B cell (primary cell): ENCODE measurements at regions not wholly inside any gene's neighbourhood (a gene's known extent, or its start where the extent isn't known, plus 50 kb on each side); places are given as distances from the start of the nearest gene placed in this dataset.

Source experiments
- CTCF ChIP-seq: fragments of 200-600 bp; IDR thresholded peaks from one replicate; pipeline ENCODE4 v1.8.0; 2022; ENCODE audit warnings: antibody characterized with exemption, mild to moderate bottlenecking
- EZH2 ChIP-seq: IDR thresholded peaks from 2 replicates; pipeline ENCODE4 v1.6.1; 2012; ENCODE audit warnings: borderline replicate concordance, low read depth, mild to moderate bottlenecking, moderate library complexity, low read length; ENCODE audit not compliant: insufficient read depth, poor library complexity, severe bottlenecking

- TF ChIP-seq CTCF (no peak), EZH2 (no peak)
These were observed 366.6 kb downstream of the EMP1 start for GRCh38 chr12:13562915-13563742.
